Keratinocyte (primary cell): ENCODE measurements at regions not wholly inside any gene's neighbourhood (a gene's known extent, or its start where the extent isn't known, plus 50 kb on each side); places are given as distances from the start of the nearest gene placed in this dataset.

Experiments
- DNase-seq: peaks from one replicate; pipeline ENCODE4 v3.0.0-alpha.2; 2011; ENCODE audit warnings: low read depth, missing footprints, low spot score
- FAIRE-seq: peaks from 2 replicates; lab custom pipeline; 2011; peaks lifted over from hg19 to GRCh38; lab: Jason Lieb, UNC
- H2AFZ ChIP-seq: 2 replicates; pipeline ENCODE4 v1.6.0; 2012; ENCODE audit warnings: low read length, control low read depth, inconsistent platforms; ENCODE audit not compliant: control insufficient read depth
- H3K27ac ChIP-seq: 2 replicates; pipeline ENCODE4 v1.5.1; 2011; ENCODE audit warnings: low read length; ENCODE audit not compliant: control insufficient read depth, insufficient read depth
- H3K27me3 ChIP-seq: 3 replicates; pipeline ENCODE4 v1.6.0; 2011; ENCODE audit warnings: low read length; ENCODE audit not compliant: control insufficient read depth, insufficient read depth; ENCODE audit errors: extremely low read depth
- H3K36me3 ChIP-seq, 2 experiments: 2 replicates in 1 of 2; 3 replicates in 1 of 2; pipeline ENCODE4 v1.5.1; 2011; ENCODE audit warnings: low read length in 2 of 2, mild to moderate bottlenecking in 1 of 2; ENCODE audit not compliant: control insufficient read depth in 2 of 2, insufficient read depth in 2 of 2; ENCODE audit errors: extremely low read depth in 1 of 2
- H3K4me1 ChIP-seq: 3 replicates; pipeline ENCODE4 v1.5.1; 2011; ENCODE audit warnings: low read length; ENCODE audit not compliant: control insufficient read depth, insufficient read depth; ENCODE audit errors: extremely low read depth
- H3K4me2 ChIP-seq: 3 replicates; pipeline ENCODE4 v1.6.0; 2011; ENCODE audit warnings: low read depth, low read length; ENCODE audit not compliant: control insufficient read depth, insufficient read depth; ENCODE audit errors: extremely low read depth
- H3K4me3 ChIP-seq, 3 experiments: fragments of 200-600 bp in 1 of 3; sonication (generic) in 1 of 3; 2 replicates in 2 of 3; 3 replicates in 1 of 3; pipeline ENCODE4 v1.5.1; 2011 to 2016; ENCODE audit warnings: low read length in 3 of 3, mild to moderate bottlenecking in 3 of 3, control low read depth in 2 of 3, inconsistent platforms in 1 of 3, low read depth in 1 of 3, mixed read lengths in 1 of 3, mixed run types in 1 of 3, moderate library complexity in 1 of 3; ENCODE audit not compliant: control insufficient read depth in 2 of 3, insufficient read depth in 2 of 3; ENCODE audit errors: extremely low read depth in 1 of 3
- H3K79me2 ChIP-seq: 2 replicates; pipeline ENCODE4 v1.6.0; 2012; ENCODE audit warnings: low read length; ENCODE audit not compliant: control insufficient read depth, insufficient read depth
- H3K9ac ChIP-seq: 3 replicates; pipeline ENCODE4 v1.6.0; 2011; ENCODE audit warnings: low read length; ENCODE audit not compliant: control insufficient read depth, insufficient read depth; ENCODE audit errors: extremely low read depth
- H3K9me1 ChIP-seq: 3 replicates; pipeline ENCODE4 v1.6.0; 2011; ENCODE audit warnings: low read length; ENCODE audit not compliant: control insufficient read depth, insufficient read depth; ENCODE audit errors: extremely low read depth
- H3K9me3 ChIP-seq: 2 replicates; pipeline ENCODE4 v1.5.1; 2012; ENCODE audit warnings: low read depth, low read length; ENCODE audit not compliant: control insufficient read depth
- H4K20me1 ChIP-seq: 3 replicates; pipeline ENCODE4 v1.6.0; 2011; ENCODE audit warnings: low read length; ENCODE audit not compliant: control insufficient read depth, insufficient read depth; ENCODE audit errors: extremely low read depth
- CTCF ChIP-seq, 3 experiments: IDR thresholded peaks in 1 of 3; conservative IDR thresholded peaks in 1 of 3; optimal IDR thresholded peaks in 1 of 3; 2 replicates in 2 of 3; 3 replicates in 1 of 3; pipeline versions ENCODE3 to v1.5.1; 2011; ENCODE audit warnings: low read length in 3 of 3, mild to moderate bottlenecking in 3 of 3, moderate library complexity in 2 of 3, control low read depth in 1 of 3, inconsistent platforms in 1 of 3; ENCODE audit not compliant: insufficient read depth in 2 of 3; ENCODE audit errors: extremely low read depth in 1 of 3
- EZH2 ChIP-seq: IDR thresholded peaks from one replicate; pipeline ENCODE4 v1.6.1; 2012; ENCODE audit warnings: inconsistent platforms, mild to moderate bottlenecking, low read length, moderate library complexity
- dilution Hi-C: fragments of 300-500 bp; cut with MboI; formaldehyde crosslinking; loops from one replicate; pipeline ENCODE4 v1.7.0; 2020; ENCODE audit warnings: low sequenced_read_pairs; ENCODE audit not compliant: extremely low pct_ligation_motif_present

GRCh38 chr1:193412748-193413147, 226.3 kb upstream of the B3GALT2 start:
- Histone ChIP-seq H3K9ac (no peak overlapping the region), H3K9me1 (no peaks in the 10 kb centered on the region), H3K4me1 (peaks cover 8% of the 10 kb centered on the region), H3K27ac (no peak overlapping the region), H3K27me3 (no peaks in the 10 kb centered on the region), H3K9me3 (no peaks in the 10 kb centered on the region), H4K20me1 (no peaks in the 10 kb centered on the region), H3K4me2 (no peak overlapping the region), H3K79me2 (no peaks in the 10 kb centered on the region), H3K36me3 (no peaks in the 10 kb centered on the region), H3K4me3 (no peak overlapping the region), H2AFZ (no peak overlapping the region)
- FAIRE-seq: no peak
- TF ChIP-seq CTCF (optimal IDR thresholded peaks at IDR 0.05 in 1 of 3, IDR thresholded peaks at IDR 0.05 in 1 of 3, conservative IDR thresholded peaks at IDR 0.05 in 1 of 3; ENCODE audit: extremely low read depth in 1 of 3, insufficient read depth in 2 of 3, low read length in 3 of 3): no peak
- TF ChIP-seq EZH2: no peak
- dilution Hi-C loops: no loop called here
- no peak for DNase-seq

GRCh38 chr1:193411714-193412113, 225.3 kb upstream of the B3GALT2 start:
- TF ChIP-seq EZH2 (no peak), CTCF (optimal IDR thresholded peaks at IDR 0.05 in 1 of 3, IDR thresholded peaks at IDR 0.05 in 1 of 3, conservative IDR thresholded peaks at IDR 0.05 in 1 of 3; ENCODE audit: extremely low read depth in 1 of 3, insufficient read depth in 2 of 3, low read length in 3 of 3) (no peak)
- no peak for DNase-seq
- Histone ChIP-seq H3K9ac (no peak overlapping the region), H3K9me1 (no peaks in the 10 kb centered on the region), H4K20me1 (no peaks in the 10 kb centered on the region), H3K9me3 (no peaks in the 10 kb centered on the region), H3K27me3 (no peaks in the 10 kb centered on the region), H3K4me3 (no peak overlapping the region), H3K4me1 (peaks cover 8% of the 10 kb centered on the region), H3K27ac (no peak overlapping the region), H3K79me2 (no peaks in the 10 kb centered on the region), H3K36me3 (no peaks in the 10 kb centered on the region), H3K4me2 (no peak overlapping the region), H2AFZ (no peak overlapping the region)
- no peak for FAIRE-seq
- dilution Hi-C loops: no loop called here
